Bronchial epithelial cell (primary cell): ENCODE measurements at regions not wholly inside any gene's neighbourhood (a gene's known extent, or its start where the extent isn't known, plus 50 kb on each side); places are given as distances from the start of the nearest gene placed in this dataset.
"Not testable (repeated sequence)": the region's sequence is repeated elsewhere in the genome, so short reads cannot be mapped to it uniquely, and the experiment has no call there.

Source experiments
- DNase-seq: peaks from one replicate; pipeline ENCODE4 v3.0.0-alpha.2; 2010; ENCODE audit warnings: low read depth
- FAIRE-seq: peaks from 2 replicates; lab custom pipeline; 2011; peaks lifted over from hg19 to GRCh38; lab: Jason Lieb, UNC
- H3K27me3 ChIP-seq: 2 replicates; pipeline ENCODE4 v1.5.1; 2011; ENCODE audit warnings: low read length; ENCODE audit not compliant: control insufficient read depth, insufficient read depth
- H3K36me3 ChIP-seq: 2 replicates; pipeline ENCODE4 v1.5.1; 2011; ENCODE audit warnings: low read length; ENCODE audit not compliant: control insufficient read depth, insufficient read depth
- H3K4me3 ChIP-seq: 2 replicates; pipeline ENCODE4 v1.5.1; 2011; ENCODE audit warnings: mild to moderate bottlenecking, low read depth, low read length, control low read depth
- CTCF ChIP-seq: IDR thresholded peaks from 2 replicates; pipeline ENCODE4 v1.5.1; 2011; ENCODE audit warnings: mild to moderate bottlenecking, moderate library complexity, low read length, control low read depth, inconsistent platforms; ENCODE audit not compliant: insufficient read depth, severe bottlenecking

- TF ChIP-seq CTCF, result no peak
- no peak overlapping the region for H3K4me3 ChIP-seq
- DNase-seq (no peak), FAIRE-seq (no peak)
- H3K36me3 ChIP-seq, result no peaks in the 10 kb centered on the region
- no peaks in the 10 kb centered on the region for H3K27me3 ChIP-seq
These were observed 418.5 kb downstream of the NSUN3 start for GRCh38 chr3:94481226-94481898.

DNA sequence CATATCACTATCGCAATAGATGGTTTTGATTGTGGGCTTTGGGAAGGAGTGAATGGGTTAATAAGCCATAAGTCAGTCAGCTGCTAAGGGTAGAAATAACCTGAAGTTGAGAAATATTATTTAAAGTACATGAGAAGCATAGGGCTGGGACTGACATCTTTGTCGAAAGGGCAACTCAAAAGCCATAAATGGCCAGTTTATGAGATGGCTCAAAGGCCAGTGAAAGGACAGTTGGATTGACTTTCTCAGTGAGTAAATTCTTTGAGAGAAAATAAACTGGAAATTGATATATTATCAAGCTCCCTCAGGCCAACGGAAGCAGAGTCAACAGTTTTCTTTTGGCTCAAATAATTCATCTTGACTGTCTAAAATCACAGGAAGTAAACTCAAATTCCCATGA is 419.8 kb downstream of the NSUN3 start:
- Histone ChIP-seq H3K27me3 (no peaks in the 10 kb centered on the region), H3K36me3 (no peaks in the 10 kb centered on the region), H3K4me3 (no peak overlapping the region)
- FAIRE-seq (no peak), DNase-seq (no peak)
- TF ChIP-seq CTCF, result no peak

- DNase-seq (no peak), FAIRE-seq (no peak)
- Histone ChIP-seq H3K36me3 (no peaks in the 10 kb centered on the region), H3K4me3 (no peak overlapping the region), H3K27me3 (no peaks in the 10 kb centered on the region)
- TF ChIP-seq CTCF, result no peak
These were observed 420.5 kb downstream of the NSUN3 start for GRCh38 chr3:94483403-94483802.

DNA sequence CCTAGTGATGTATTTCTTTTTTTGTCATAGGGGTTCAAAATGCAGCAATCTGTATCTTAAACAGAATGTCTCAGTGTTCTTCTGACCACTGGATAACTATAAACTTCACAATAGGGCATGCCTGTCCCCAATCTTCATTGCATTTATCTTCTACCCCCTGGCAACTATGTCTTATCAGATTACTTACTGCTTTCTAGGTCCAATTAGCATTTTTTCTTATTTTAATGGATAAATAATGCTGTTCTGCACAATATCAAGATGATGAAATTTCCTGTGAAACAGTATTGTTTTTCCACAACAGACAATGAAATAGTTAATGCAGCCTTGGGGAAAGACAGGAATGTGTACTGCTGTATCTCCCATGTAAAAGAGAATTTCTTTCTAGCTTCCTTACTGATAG is 432.1 kb downstream of the NSUN3 start:
- DNase-seq (no peak), FAIRE-seq (no peak)

DNA sequence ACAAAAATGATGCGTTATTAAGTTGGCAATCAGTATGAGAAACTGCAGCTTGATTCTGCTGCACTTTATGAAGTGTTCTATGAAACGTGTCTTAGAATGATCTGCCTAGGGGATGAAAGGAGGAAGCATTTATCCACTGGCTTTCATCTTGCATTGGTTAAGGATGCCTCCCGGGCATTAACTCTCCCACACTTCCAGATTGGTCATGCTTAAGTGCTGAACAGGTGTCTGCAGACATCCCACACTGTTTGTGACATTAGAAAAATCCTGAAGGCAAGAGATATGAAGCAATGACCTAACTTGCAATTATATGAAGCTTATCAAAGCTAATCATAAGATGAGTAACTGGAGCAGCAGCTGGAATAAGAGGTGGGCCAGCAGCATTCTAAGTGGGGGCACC is 437.3 kb downstream of the NSUN3 start:
- no peak overlapping the region for H3K4me3 ChIP-seq
- no peaks in the 10 kb centered on the region for H3K36me3 ChIP-seq
- H3K27me3 ChIP-seq, result no peaks in the 10 kb centered on the region
- no peak for TF ChIP-seq CTCF
- DNase-seq (no peak), FAIRE-seq (no peak)

More for the DNA sequence above, 432.1 kb downstream of the NSUN3 start:
- Histone ChIP-seq H3K36me3 (no peaks in the 10 kb centered on the region), H3K4me3 (no peak overlapping the region), H3K27me3 (no peaks in the 10 kb centered on the region)
- TF ChIP-seq CTCF, result no peak

DNA sequence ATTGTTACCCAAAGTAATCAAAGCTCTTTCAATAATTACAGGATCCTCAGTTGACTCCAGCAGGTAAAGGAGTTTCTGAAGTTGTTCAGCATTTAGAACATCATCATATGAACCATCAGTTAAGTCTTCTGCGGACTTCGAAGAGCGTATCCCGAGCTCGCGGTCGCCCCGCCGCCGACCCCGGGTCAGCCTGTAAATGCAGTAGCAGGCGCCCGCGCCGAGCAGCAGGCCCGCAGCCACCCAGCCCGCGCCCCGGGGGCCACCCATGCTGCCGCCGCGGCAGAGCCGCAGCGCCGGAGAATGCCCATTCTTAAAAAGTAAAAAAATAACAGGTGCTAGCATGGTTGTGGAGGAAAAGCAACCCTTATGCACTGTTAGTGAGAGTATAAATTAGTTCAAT is 444.5 kb downstream of the NSUN3 start:
- not testable (repeated sequence) for DNase-seq, H3K36me3 ChIP-seq, FAIRE-seq, H3K27me3 ChIP-seq, H3K4me3 ChIP-seq
